ENCODE measurements at regions not wholly inside any gene's neighbourhood (a gene's known extent, or its start where the extent isn't known, plus 50 kb on each side); places are given as distances from the start of the nearest gene placed in this dataset.

DNA sequence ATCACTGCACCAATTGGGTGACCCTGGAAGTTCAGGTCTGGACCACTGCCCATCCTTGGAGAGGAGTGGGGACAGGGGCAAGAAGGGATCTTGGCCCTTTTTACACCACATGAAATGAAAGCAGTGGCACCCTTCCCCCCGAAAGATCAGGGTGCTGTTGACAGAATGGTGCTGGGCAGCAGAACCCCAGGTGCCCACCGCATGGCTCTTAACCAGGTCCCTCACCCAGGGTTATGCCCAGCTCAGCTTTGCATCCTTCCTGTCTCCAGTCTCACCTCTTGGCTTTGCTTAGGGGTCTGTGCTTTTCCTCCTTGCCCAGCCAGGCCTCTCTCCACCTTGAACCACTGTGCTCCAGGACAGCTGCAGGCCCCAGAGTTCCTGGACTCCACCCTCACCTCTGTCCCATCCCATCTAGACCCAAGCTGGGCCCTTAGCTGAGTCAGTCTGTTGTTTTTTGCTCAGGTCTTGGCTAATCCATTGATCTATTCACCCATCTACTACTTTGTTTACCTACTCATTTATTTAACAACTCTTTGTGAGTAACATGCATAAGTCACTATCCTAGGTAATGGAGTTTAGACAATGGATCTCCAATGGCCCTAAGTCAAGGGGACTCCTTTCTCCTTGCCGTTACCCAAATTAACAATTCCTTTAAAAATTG is 77.1 kb upstream of the PRR23E start:
- DNase-seq (ENCODE audit: low spot score): no peak

DNA sequence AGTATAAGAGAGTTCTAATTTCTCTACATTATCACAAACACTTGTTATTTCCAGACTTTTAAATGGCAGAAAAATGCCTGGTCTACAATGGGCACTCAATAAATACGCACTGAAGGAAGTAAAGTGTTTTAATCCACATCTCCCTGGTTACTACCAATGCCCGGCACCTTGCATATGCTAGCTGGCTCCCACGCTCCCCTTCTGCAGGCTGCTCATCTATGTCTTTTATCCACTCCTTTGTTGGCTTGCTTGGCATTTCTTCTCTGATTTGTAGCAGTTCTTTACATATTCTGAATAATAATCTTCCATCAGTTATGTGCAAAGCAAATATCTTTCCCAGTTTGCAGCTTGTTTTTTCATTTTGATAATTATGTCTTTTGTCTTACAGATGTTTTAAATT is 74.6 kb upstream of the PRR23E start:
- no peak for TF ChIP-seq CTCF (IDR thresholded peaks at IDR 0.05; ENCODE audit: extremely low read depth, insufficient read depth, missing control alignments)
- in situ Hi-C loops (cut with MboI; ENCODE audit: low pct_unique_long_range_greater_than_20kb, low sequenced_read_pairs, unreplicated experiment): no loop called here
- DNase-seq (ENCODE audit: low spot score): no peak

More for the DNA sequence above, 77.1 kb upstream of the PRR23E start:
- in situ Hi-C loops (cut with MboI; ENCODE audit: low pct_unique_long_range_greater_than_20kb, low sequenced_read_pairs, unreplicated experiment): no loop called here
- TF ChIP-seq CTCF (IDR thresholded peaks at IDR 0.05; ENCODE audit: extremely low read depth, insufficient read depth, missing control alignments): no peak

DNA sequence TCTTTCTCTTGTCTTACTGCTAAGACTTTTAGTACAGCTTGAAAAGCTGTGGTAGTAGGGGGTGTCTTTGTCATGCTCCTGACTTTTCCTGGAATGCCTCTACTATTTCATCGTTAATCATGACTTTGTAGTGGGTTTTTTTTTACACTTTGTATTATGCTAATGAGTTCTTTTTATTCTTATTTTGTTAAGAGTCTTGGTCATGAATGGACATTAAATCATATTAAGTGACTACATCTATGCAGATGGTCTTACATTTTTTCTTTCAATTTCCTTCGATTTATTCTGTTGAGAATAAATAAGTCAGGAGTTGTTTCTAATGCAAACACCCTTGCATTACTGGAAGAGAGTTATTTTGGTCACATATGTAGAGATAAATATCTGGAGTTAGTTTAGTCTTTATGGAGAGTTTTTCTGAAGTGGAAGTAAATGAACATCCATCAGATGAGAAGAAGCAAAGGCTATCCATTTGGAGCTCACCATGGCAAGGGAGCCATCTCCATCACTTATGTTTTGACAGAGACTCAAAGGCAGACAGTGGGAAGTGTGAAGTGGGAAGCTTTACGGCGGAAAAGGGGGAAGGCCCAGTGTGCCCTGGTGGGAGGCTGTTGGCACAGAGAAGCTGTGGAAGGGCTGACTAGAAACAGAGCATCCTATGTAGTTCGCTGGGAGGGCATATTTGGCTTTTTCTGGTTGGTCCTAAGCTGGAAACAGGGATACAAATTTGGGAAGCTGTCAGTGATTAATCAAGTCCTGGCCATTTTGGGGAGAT is 73.1 kb upstream of the PRR23E start:
- TF ChIP-seq CTCF (IDR thresholded peaks at IDR 0.05; ENCODE audit: extremely low read depth, insufficient read depth, missing control alignments): no peak
- no peak for DNase-seq (ENCODE audit: low spot score)
- in situ Hi-C loops (cut with MboI; ENCODE audit: low pct_unique_long_range_greater_than_20kb, low sequenced_read_pairs, unreplicated experiment): no loop called here

DNA sequence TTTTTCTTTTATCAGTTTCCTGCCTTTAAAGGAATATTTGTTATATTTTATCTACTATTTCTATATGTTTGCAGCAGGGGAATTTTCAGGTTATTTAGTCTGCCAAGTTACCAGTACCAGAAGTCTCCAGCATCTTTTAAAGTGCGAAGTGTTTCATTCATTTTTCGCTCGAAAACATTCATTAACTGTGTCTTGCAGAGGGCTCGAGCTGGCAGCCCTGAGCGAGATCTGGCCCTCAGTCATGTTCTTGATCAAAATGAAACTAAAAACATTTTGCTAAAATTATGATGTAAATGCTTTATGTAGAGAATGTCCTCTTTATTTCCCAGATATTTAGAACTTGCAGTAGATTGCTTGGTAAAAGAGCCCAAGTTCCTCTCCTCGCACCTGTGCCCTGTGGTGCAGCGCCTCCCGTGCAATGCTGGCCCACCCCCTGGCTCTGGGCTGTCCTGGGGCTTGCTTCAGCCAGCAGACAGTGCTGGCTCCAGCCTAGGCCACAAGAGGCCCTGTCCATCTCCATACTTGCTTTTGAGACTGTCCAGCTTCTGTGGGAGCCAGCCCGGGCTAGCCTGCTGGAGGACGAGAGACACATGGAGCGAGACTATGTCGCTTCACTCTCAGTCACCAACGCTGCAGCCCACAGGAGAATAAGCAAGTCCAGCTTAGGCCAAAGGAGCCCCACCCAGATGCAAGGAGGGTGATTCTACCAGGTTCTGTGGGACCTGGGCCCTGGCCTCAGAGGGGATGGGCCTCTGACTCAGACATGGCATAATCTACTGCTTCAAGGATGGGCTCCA is 71.9 kb upstream of the PRR23E start:
- no peak for TF ChIP-seq CTCF (IDR thresholded peaks at IDR 0.05; ENCODE audit: extremely low read depth, insufficient read depth, missing control alignments)
- DNase-seq (ENCODE audit: low spot score): no peak
- in situ Hi-C loops (cut with MboI; ENCODE audit: low pct_unique_long_range_greater_than_20kb, low sequenced_read_pairs, unreplicated experiment): no loop called here

GRCh38 chr3:127121885-127122284 is 71.0 kb upstream of the PRR23E start:
- no peak for TF ChIP-seq CTCF (IDR thresholded peaks at IDR 0.05; ENCODE audit: extremely low read depth, insufficient read depth, missing control alignments)
- in situ Hi-C loops (cut with MboI; ENCODE audit: low pct_unique_long_range_greater_than_20kb, low sequenced_read_pairs, unreplicated experiment): no loop called here
- no peak for DNase-seq (ENCODE audit: low spot score)

GRCh38 chr3:127123533-127123932 is 69.4 kb upstream of the PRR23E start:
- in situ Hi-C loops (cut with MboI; ENCODE audit: low pct_unique_long_range_greater_than_20kb, low sequenced_read_pairs, unreplicated experiment): no loop called here
- TF ChIP-seq CTCF (IDR thresholded peaks at IDR 0.05; ENCODE audit: extremely low read depth, insufficient read depth, missing control alignments): no peak
- no peak for DNase-seq (ENCODE audit: low spot score)

All from GM13977 (cell line).